ENCODE measurements at regions not wholly inside any gene's neighbourhood (a gene's known extent, or its start where the extent isn't known, plus 50 kb on each side); places are given as distances from the start of the nearest gene placed in this dataset.

DNA sequence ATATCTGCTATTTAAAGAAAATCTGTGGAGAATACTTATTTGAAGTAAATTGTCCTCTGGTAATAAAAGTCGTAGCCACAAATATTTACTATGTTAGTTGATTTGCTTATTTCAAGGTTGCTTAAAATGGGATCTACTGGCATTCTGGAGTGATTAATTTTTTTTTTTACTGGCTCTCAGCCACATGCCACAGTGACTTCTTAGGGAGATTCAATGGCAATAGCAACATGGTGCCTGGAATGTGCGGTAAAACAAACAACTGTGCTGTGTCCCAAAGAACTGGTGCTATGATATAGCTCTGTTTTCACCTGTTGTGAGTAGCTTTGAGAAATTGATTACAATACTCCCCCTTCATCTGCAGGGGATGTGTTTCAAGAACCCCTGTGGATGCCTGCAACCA, 324.3 kb downstream of the GPAT3 start:
- no peaks in the 10 kb centered on the region for H3K36me3 Mint-ChIP-seq (ENCODE audit: unreplicated experiment)
- TF ChIP-seq, protein P1, sequence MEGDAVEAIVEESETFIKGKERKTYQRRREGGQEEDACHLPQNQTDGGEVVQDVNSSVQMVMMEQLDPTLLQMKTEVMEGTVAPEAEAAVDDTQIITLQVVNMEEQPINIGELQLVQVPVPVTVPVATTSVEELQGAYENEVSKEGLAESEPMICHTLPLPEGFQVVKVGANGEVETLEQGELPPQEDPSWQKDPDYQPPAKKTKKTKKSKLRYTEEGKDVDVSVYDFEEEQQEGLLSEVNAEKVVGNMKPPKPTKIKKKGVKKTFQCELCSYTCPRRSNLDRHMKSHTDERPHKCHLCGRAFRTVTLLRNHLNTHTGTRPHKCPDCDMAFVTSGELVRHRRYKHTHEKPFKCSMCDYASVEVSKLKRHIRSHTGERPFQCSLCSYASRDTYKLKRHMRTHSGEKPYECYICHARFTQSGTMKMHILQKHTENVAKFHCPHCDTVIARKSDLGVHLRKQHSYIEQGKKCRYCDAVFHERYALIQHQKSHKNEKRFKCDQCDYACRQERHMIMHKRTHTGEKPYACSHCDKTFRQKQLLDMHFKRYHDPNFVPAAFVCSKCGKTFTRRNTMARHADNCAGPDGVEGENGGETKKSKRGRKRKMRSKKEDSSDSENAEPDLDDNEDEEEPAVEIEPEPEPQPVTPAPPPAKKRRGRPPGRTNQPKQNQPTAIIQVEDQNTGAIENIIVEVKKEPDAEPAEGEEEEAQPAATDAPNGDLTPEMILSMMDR (IDR thresholded peaks at IDR 0.05; ENCODE audit: partially characterized antibody, unreplicated experiment), result no peak
- no peak overlapping the region for H3K27ac Mint-ChIP-seq (ENCODE audit: unreplicated experiment)
- no peaks in the 10 kb centered on the region for H3K9me3 Mint-ChIP-seq (ENCODE audit: unreplicated experiment)
- H3K27me3 Mint-ChIP-seq (ENCODE audit: unreplicated experiment), result peaks cover 2% of the 10 kb centered on the region
- H3K4me1 Mint-ChIP-seq (ENCODE audit: low read depth, unreplicated experiment), result no peaks in the 10 kb centered on the region
- no peak overlapping the region for H3K4me3 Mint-ChIP-seq (ENCODE audit: unreplicated experiment)
- DNase-seq, result no peak

DNA sequence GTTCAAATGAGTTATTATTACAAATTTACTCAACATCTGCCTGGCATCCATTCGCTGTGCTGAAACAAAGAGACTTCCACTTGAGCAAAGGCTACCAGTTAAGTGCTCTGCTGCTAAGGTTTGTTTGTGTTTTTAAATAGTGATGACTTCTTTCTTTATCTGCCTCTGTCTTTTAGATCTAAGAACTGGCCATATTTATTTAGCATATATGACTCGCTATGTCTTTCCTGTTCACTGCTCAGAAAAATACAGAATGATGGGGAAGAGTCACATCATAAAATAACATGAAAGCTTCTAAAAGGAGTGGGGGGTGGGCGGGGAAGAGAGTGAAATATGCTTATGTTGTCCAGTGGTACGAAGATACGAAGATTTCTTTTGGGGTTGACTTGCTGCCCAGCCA, 322.2 kb downstream of the GPAT3 start:
- no peak for DNase-seq
- Mint-ChIP-seq H3K9me3 (ENCODE audit: unreplicated experiment) (no peaks in the 10 kb centered on the region), H3K27ac (ENCODE audit: unreplicated experiment) (no peak overlapping the region), H3K36me3 (ENCODE audit: unreplicated experiment) (no peaks in the 10 kb centered on the region), H3K27me3 (ENCODE audit: unreplicated experiment) (peaks cover 2% of the 10 kb centered on the region), H3K4me1 (ENCODE audit: low read depth, unreplicated experiment) (no peaks in the 10 kb centered on the region), H3K4me3 (ENCODE audit: unreplicated experiment) (no peak overlapping the region)
- TF ChIP-seq, protein P1 (IDR thresholded peaks at IDR 0.05; ENCODE audit: partially characterized antibody, unreplicated experiment), result no peak

DNA sequence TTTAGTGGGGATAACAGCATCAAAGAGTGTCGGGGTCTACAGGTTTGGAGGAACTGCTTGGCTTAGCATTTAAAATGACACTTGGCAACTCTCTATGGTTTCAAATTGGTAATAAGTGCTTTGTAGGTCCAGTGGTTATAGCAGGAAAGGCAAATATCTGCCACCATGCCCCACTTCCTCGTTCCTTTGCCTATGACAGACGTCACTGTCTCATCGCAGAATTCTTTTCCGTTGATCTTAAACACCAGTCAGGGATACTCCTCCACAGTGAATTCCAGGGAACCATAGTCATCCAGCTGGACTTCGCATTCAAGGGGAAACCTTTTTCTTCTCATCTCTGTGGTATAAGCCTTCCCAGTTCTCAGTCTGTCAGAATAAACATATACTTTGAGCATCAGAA, 319.1 kb downstream of the GPAT3 start:
- Mint-ChIP-seq H3K4me3 (ENCODE audit: unreplicated experiment) (no peak overlapping the region), H3K27ac (ENCODE audit: unreplicated experiment) (no peak overlapping the region), H3K27me3 (ENCODE audit: unreplicated experiment) (no peaks in the 10 kb centered on the region), H3K9me3 (ENCODE audit: unreplicated experiment) (no peaks in the 10 kb centered on the region), H3K36me3 (ENCODE audit: unreplicated experiment) (no peaks in the 10 kb centered on the region), H3K4me1 (ENCODE audit: low read depth, unreplicated experiment) (peaks cover 3% of the 10 kb centered on the region)
- TF ChIP-seq, protein P1 (IDR thresholded peaks at IDR 0.05; ENCODE audit: partially characterized antibody, unreplicated experiment), result no peak
- DNase-seq, result no peak

DNA sequence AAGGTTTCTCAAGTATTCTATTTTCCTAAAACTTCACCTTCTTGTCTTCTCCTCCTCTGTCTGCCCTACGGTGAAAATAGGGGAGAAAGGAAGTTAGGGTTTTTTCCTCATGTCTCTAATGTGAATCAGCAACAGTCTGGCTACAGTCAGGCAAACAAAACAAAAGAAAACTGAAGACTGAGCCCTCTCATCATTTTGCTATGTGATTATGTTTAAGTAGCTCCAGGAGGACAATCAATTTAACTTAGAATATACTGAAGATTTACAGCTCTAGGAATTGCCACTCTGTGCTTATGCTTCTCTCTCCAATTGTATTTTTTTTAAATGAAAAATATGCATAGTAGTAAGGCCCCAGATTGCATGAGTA, 316.2 kb downstream of the GPAT3 start:
- H3K4me1 Mint-ChIP-seq (ENCODE audit: low read depth, unreplicated experiment), result peaks cover 3% of the 10 kb centered on the region
- H3K9me3 Mint-ChIP-seq (ENCODE audit: unreplicated experiment), result peaks cover 2% of the 10 kb centered on the region
- no peak overlapping the region for H3K27ac Mint-ChIP-seq (ENCODE audit: unreplicated experiment)
- no peaks in the 10 kb centered on the region for H3K36me3 Mint-ChIP-seq (ENCODE audit: unreplicated experiment)
- no peak for DNase-seq
- TF ChIP-seq, protein P1 (IDR thresholded peaks at IDR 0.05; ENCODE audit: partially characterized antibody, unreplicated experiment), result no peak
- H3K27me3 Mint-ChIP-seq (ENCODE audit: unreplicated experiment), result no peaks in the 10 kb centered on the region
- no peak overlapping the region for H3K4me3 Mint-ChIP-seq (ENCODE audit: unreplicated experiment)

DNA sequence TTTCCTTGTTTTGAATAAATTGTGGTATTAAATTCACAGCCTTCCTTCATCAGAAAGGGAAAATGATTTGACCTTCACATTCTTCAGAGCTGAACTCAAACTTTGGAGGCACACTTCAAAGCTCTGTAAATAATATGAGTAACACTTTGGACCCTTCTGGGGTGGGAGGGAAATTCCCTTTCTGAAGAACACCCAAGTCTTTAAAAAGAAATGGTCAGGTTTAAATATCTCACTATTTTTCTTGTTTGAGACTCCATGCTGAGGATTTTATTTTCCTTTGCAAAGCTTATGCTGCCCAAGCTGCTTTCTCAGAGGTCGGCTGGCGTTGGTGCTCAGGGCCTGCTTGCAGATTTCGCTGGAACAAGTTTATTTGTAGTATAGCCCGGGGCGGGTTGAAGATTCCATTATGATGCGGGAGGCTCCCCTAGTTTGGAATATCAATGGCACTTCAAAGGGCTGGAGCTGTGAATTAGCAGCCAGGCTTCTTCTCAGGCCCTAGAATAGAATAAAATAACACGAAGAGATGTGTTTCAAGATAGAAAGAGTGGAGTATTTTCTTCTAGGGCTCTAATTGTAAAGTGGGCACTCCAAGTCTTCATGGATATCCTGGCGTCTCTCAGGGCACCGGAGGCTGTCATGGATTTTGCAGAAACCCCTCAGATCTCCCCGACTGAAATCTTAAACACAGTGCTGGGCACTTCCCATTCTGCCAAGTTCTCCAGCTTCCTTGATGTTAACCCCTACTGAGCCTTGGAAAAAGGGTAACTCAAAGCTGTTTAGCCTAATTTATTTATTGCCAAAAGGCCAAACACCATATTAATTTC, 315.6 kb downstream of the GPAT3 start:
- DNase-seq, result no peak
- H3K4me3 Mint-ChIP-seq (ENCODE audit: unreplicated experiment), result no peak overlapping the region
- peaks cover 3% of the 10 kb centered on the region for H3K4me1 Mint-ChIP-seq (ENCODE audit: low read depth, unreplicated experiment)
- H3K27ac Mint-ChIP-seq (ENCODE audit: unreplicated experiment), result no peak overlapping the region
- no peaks in the 10 kb centered on the region for H3K27me3 Mint-ChIP-seq (ENCODE audit: unreplicated experiment)
- H3K9me3 Mint-ChIP-seq (ENCODE audit: unreplicated experiment), result peaks cover 2% of the 10 kb centered on the region
- H3K36me3 Mint-ChIP-seq (ENCODE audit: unreplicated experiment), result no peaks in the 10 kb centered on the region
- TF ChIP-seq, protein P1 (IDR thresholded peaks at IDR 0.05; ENCODE audit: partially characterized antibody, unreplicated experiment), result no peak
